HG03108 (cell line): ENCODE measurements at regions not wholly inside any gene's neighbourhood (a gene's known extent, or its start where the extent isn't known, plus 50 kb on each side); places are given as distances from the start of the nearest gene placed in this dataset.
"Not testable (repeated sequence)": the region's sequence is repeated elsewhere in the genome, so short reads cannot be mapped to it uniquely, and the experiment has no call there.

Source experiments
- ATAC-seq: cut with Tn5 transposase; IDR thresholded peaks from one replicate; pipeline ENCODE4 v1.9.1; 2021; ENCODE audit warnings: moderate library complexity; ENCODE audit not compliant: unreplicated experiment

DNA sequence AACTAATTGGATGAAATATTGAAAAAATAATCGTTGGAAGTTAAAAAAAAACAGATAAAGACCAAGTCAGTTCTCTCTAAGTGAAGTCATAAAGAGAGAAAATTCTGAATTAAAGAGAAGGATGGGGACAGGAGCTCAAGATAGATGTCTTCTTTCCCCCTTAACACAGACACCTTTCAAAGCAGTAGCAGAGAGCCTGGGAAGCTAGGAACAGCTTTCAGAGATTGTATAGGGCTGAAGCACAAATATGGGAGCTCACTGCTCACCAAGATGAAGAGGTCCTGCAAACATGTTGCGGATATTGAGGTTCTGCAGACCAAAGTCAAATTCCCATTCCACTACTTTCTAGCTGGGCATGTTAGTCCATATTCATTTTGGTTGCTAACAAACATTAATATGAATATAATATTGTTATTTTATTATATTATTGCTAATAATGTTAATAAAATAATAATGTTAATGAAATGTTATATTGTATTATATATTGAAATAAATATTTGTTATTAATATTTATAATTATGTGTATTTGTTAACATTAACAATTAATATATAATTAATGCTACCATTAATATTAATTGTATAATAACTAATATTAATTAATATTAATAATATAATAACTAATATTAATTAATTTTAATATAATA is 319.1 kb downstream of the OXSM start:
- ATAC-seq, result no peak

DNA sequence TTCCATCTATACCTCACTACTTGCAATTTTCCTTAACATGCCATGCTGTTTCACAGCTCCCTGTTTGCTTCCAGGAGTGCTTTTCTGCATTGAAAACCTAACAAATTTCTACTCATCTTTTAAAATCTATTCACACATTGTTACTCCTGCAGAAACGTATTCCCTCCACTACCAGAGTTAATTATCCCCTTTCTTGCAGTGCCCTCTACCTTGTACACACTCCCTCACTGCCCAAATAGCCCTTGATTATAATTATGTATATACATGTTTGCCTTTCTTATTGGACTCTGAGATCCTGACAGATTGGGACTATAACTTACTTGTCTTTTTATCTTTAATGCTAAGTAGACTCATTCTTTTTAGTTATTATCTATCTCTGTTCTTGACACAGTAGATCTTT is 325.0 kb downstream of the OXSM start:
- no peak for ATAC-seq

DNA sequence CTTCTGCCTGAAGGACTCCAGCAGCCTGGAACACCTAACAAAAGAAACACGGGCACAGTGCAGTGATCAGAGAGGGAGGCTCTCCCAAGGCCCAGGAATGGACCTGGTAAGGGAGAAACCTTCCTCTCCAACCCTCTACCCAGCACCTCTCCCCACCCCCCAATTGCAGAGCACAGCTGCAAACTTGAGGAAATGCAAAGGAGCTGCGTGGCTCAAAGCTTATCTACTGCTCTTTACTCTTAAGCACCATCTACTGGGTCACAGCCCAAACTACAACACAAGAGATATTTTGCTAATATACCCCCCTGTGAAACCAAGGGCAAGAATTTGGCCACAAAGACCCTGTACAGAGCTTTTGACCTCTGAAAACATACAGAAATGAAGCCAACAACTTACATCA is 328.3 kb downstream of the OXSM start:
- ATAC-seq, result no peak

DNA sequence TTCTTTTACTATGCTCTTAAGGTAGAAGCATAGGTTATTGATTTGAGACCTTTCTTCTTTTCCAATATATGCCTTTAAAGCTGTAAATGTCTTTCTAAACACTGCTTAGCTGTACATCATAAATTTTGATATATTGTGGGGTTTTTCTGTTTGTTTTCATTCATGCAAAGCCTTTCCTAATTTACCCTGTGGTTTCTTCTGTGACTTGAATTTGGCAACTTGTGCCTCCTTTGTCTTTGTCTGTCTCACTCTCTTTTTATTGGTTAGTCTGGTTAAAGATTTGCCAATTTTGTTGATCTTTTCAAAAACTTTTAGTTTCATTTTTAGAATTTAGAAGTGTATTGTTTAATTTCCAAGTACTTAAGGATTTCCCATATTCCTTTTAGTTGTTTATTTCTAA is 343.1 kb downstream of the OXSM start:
- no peak for ATAC-seq

DNA sequence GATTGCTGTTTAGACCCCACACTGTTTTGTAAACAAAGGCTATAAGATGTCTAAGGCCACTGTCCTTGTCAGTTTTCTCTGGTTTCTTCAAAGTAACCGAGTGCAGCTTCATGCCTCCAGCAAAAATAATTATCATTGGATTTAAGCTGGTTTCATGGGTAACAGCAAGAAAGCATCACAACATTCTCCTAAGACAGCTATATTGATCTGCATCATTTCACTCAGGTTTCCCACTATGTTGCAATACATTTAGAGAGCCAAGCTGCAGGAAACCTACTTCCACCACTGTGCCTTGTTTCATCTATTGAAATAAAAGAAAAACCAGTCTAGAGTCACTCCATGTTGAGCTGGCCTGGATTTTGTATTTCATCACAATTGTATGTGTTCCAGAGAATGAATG is 351.4 kb downstream of the OXSM start:
- no peak for ATAC-seq

DNA sequence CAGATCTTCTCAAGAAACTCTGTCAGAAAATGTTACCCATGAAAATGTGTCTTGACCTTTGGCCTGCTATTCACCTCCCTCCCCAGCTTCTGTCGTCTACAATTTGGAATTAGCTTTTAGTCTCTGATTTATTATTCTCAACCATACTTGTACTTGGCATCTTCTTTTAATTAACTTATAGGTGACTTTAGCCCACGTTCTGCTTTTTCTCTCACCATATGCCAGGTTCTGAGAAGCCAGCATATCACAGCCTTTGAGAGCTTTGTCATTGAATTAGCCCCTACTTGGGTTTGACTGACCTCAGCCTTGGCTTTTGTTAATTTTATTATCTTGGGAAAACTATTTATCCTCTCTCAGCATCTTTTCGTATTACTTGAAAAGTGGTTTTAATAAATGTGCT is 355.9 kb downstream of the OXSM start:
- ATAC-seq, result no peak

DNA sequence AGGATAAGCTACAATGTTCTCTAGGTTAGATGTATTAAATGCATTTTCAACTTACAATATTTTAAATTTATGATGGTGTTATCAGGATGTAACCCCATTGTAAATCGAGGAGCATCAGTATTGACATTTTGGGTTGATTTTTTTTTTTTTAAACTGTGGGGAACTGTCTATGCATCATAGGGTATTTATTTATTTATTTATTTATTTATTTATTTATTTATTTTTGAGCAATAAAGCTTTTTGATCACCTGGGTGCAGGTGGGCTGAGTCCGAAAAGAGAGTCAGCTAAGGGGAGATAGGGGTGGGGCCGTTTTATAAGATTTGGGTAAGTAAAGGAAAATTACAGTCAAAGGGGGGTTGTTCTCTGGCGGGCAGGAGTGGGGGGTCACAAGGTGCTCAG is 367.5 kb downstream of the OXSM start:
- ATAC-seq, result not testable (repeated sequence)

DNA sequence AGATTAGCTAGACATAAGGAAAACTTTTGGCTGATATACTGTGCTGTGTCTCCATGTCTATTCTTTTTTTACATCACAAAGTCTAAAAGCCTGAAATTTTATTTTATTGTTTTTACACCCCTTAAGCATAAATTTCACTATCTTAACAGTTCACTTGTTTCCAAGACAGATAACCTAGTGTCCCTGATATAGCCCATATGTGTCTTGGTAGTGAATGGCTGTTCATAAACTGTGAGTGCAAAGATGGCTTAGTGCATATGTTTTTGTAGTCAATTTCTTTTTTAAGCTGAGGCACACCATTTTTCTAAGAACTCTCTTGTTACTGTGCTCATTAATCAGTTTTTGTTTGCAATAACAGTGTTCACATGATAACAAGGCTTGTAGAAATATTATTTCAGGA is 381.1 kb downstream of the OXSM start:
- no peak for ATAC-seq

DNA sequence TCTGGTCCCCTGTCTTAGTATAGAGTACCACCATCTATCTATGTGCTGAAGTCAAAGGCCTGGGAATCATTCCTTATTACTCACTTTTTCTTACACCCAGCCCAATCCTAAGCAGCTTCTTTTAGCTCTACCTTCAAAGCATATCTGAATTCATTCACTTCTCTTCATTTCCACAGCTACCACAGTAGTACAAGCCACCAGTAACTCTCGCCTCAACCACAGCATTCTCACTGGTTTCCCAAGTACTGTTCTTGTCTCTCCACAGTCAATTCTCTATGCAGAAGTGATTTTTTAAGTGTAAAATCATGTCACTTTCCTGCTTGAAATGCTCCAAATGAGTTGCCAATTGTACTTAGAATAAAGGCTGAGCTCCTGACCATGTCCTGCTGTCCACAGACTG is 401.7 kb downstream of the OXSM start:
- no peak for ATAC-seq

DNA sequence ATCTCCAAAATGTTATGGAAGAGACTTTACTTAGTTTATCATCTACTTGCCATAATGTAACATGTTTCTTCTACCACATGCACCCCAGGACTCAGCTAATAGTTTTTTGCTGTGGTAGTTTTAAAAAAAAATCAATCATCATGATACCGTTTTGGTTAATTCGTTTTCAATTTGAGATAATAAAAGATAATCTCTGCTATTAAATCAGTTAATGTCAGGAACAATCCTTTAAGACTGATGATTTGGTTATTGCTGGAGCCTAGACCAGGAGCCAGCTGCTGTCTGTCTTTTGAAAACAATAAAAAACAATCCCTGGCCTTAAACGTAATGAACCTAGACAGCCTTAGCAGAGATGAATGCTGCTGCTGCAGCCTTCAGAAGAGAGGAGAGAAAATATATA is 403.7 kb downstream of the OXSM start:
- ATAC-seq, result no peak

DNA sequence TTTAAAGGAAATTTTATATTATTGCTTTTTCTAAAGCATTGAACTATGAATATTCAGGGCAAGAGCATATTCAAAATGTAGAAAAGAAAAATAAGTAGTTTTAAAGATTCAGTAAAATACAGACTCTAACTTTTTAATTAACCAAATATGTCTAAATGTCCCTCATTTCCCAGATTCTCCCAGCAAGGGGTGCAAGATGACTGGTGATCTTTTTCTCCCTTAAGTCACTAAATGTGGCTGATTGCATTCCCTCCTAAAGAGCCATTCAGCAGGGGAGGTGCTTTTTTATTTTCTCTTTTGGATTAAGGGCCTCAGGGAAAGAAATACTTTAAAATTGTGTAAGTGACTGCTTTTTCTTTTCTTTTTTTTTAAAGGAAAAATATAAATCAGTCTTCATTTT is 406.9 kb downstream of the OXSM start:
- ATAC-seq, result no peak

DNA sequence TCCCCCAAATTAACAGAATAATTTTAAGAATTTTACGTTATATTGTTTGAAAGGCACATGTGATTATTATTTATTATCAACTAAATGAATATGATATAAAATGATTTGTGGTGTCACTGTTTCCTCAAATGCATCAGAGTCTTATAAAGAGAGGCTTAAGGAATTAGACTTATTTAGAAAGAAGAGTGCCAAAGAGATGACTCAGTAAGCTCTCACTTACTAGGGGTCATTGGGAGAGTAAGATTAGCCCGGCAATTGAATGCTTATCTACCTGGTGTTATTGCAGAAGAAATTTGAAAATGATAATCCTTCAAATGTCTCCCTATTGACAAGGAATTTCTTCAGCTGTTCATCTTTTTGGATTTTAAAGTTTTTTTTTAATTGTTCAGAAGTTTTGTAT is 408.7 kb downstream of the OXSM start:
- ATAC-seq, result no peak

DNA sequence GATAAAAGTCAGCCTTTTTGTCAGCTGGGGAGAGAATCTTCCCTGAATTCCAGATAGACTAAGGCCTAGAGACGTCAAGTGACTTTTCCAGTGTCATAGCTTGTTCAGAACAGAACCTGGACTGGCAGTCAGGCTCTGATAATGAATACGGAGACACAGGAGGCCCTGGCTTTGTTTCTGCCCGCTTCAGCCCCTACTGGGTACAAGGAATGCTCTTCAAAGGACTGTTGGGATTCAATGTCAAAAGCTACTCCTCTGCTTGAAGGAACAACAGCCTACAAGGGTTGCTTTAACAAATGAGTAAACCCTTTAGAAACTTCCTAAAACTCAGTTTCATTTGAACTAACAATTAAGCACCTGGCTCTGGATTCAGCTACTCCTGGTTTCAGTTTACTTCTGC is 412.3 kb downstream of the OXSM start:
- ATAC-seq, result no peak

DNA sequence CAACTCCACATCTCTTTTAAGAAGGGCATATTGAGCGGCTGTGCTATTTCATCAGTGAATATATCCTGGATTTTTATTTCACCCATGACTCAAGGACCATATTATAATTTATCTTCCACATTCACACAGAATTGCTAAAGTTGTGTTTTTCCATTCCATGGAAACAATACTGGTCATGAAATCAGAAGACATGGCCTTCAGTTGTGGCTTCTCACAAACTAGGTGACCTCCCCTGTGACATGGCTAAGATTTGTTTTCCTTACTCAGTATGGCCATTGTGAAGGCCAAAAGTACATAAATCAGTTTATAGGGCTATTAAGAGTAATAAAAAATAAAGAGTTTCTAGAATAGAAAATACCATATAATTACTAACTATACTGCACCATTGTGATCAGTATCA is 415.6 kb downstream of the OXSM start:
- no peak for ATAC-seq

DNA sequence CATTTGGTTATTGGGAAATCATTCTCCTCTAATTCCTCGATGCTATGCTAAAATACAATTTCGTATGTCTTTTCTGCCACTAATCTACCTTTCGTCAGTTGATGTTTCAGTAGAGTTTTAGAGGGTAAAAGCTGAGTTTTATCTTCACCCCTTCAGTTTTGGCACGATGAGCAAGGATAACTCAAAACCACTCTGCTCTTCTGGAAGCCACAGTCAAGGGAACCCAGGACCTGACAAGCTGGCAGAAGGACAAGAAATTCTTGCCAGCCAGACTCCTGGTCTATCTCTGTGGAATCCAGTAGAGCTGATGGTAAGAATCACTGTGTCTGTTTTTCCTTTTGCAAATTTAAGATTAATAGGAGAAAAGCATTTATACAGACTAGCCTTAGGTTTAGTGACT is 414.4 kb upstream of the LRRC3B start:
- no peak for ATAC-seq

DNA sequence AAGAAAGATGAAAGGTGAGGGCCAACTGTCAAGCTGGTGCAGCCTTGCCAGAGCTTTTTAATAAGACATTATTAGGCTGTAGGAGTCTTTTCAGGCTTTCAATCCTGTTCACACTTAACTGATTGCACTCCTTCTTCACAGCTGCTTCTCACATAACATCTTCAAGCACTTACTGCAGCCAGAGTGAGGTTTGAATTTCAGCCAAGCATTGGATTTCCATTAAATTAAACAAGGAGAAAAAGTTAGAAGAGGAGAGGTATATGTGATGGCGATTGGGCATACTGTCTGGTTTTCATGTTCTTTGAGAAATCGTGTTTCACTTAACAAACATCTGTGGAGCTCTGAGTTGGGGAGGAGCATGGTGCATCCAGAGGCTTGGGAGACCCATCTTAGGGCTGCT is 392.8 kb upstream of the LRRC3B start:
- no peak for ATAC-seq

DNA sequence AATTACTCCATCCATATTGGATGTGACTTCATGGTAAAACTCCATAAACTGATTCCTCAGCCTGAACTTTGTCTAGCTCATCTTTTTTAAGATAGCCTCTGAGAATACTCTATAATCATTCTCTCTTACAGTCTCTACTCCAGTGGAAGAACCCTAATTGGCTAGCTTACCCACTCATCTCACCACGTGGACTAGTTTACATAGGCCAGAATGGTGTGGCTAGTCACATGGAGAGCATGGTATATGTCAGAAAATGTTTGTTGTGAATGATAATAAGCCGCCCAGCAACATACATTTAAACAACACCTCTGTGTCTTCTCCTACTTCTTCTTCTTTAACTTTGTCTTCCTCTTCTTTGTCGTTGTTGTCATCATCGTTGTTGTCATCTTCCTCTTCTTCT is 389.2 kb upstream of the LRRC3B start:
- no peak for ATAC-seq

DNA sequence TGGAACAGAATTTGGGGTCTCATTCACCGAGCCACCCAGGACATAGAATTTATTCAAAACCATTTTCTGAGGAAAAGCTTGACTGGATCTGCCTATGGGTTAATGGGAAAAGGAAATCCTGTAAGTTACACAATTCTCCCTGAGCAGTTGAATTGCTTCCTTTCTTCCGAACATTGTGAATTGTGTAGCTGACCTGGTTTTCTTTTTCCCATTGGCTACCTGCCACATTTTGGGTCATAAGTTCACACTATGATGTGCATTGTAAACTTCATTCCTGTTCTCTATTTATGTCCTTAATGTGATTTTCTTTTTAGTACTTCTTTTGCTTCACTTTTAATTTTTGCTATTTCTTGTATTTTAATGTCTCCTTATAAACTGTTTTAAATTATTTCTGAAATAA is 386.0 kb upstream of the LRRC3B start:
- no peak for ATAC-seq

DNA sequence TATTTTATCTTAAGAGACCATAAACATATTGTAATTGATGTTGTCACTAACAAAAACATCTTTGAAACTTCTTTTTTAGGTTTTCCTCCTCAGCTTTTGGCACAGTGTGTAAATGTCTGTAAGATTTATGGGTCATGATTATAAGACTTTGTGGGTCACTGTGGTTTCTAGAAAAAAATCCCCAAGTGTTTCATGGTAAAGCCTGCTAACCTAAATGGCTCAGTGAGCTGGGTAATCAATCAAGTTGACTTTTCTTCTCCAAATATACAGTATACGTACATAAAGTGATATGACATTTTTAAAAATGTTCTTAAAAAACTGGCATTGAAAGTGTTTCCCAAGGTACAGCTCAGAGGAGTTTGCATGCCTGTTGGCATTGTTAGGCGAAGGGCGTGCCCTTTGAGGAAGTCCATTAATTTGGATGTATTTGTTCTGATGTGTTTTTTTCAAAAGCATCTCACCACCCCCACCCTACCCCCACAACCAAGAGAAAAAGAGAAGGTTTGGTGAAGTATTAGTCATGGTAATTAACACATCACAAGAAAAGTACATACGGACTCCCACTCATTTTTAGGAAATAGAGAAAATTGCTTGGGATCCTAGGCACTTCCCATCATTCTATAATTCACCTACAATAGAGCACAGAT is 385.4 kb upstream of the LRRC3B start:
- ATAC-seq, result no peak

DNA sequence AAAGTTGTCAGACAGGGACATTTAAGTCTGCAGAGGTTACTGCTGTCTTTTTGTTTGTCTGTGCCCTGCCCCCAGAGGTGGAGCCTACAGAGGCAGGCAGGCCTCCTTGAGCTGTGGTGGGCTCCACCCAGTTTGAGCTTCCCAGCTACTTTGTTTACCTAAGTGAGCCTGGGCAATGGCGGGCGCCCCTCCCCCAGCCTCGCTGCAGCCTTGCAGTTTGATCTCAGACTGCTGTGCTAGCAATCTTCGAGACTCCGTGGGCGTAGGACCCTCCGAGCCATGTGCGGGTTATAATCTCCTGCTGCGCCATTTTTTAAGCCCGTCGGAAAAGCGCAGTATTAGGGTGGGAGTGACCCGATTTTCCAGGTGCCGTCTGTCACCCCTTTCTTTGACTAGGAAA is 378.0 kb upstream of the LRRC3B start:
- ATAC-seq, result not testable (repeated sequence)

DNA sequence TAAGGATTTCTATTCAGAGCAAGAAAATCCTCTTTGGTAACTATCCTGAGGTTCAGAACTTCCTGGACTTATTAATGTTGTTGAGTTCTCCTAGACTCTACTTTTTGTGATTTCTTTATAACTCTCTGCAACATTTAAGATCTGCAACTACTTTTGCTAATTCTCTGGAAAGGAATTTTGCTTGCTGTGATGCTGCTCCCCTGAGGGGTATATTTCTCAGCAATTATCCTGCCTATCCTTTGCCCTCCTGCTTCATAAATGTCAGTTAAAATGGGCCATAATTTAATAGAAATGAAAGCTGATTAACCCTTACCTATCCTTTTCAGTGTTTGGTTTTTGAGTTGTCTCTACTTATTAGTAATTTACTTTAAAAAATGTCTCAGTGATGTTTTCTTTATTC is 377.3 kb upstream of the LRRC3B start:
- ATAC-seq, result no peak

DNA sequence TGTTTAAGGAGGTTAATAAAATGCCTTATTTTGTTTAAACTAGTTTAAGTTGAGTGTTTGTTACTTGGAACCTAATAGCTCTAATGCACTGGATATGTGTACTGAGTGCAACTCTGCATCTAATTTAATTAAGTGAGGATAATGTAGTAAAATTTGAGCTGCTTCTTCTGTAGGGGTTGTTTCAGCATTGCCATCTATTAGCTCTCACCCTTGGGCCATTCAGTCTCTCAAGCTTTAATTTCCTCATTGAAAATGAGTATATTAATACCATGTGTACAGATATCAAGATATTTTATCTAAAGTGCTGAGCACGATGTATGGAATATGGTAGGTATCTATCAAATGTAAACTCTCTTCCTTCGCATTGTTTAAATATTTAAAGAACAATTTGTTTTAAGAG is 375.7 kb upstream of the LRRC3B start:
- ATAC-seq, result no peak

DNA sequence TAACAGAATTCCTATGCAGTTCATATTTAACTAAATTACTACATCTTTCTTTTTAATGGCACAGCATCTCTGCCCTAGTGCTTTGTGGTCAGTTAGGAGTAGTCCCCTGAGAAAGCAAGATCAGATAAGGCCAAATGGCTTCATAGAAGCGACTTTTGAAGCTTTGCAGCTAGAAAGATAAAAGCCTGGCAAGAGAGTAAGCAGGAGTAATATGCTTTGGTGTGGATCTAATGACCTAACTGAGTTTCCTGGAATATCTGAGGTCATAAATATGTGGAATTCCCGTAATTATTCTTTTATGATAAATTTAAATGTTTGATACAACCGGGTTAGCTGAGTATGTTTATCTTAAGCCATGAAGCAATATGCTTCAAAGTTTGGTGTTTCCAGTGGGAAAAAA is 374.9 kb upstream of the LRRC3B start:
- no peak for ATAC-seq
